ENCODE measurements at regions not wholly inside any gene's neighbourhood (a gene's known extent, or its start where the extent isn't known, plus 50 kb on each side); places are given as distances from the start of the nearest gene placed in this dataset.

- no peak overlapping the region for H3K27ac ChIP-seq
- H3K4me1 ChIP-seq (ENCODE audit: control insufficient read depth in 1 of 2, insufficient read depth in 1 of 2, low read depth in 1 of 2, low read length in 1 of 2), result no peaks in the 10 kb centered on the region
- no peaks in the 10 kb centered on the region for H3K36me3 ChIP-seq
- peaks cover 8% of the 10 kb centered on the region for H3K9me3 ChIP-seq
- H3K4me3 ChIP-seq (ENCODE audit: low read depth in 1 of 2, low read length in 1 of 2), result no peak overlapping the region
- H3K27me3 ChIP-seq, result peaks cover 7% of the 10 kb centered on the region
- TF ChIP-seq, protein P1, sequence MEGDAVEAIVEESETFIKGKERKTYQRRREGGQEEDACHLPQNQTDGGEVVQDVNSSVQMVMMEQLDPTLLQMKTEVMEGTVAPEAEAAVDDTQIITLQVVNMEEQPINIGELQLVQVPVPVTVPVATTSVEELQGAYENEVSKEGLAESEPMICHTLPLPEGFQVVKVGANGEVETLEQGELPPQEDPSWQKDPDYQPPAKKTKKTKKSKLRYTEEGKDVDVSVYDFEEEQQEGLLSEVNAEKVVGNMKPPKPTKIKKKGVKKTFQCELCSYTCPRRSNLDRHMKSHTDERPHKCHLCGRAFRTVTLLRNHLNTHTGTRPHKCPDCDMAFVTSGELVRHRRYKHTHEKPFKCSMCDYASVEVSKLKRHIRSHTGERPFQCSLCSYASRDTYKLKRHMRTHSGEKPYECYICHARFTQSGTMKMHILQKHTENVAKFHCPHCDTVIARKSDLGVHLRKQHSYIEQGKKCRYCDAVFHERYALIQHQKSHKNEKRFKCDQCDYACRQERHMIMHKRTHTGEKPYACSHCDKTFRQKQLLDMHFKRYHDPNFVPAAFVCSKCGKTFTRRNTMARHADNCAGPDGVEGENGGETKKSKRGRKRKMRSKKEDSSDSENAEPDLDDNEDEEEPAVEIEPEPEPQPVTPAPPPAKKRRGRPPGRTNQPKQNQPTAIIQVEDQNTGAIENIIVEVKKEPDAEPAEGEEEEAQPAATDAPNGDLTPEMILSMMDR (IDR thresholded peaks at IDR 0.05), result no peak
These were observed 293.5 kb downstream of the PTPRU start for GRCh38 chr1:29529677-29530278.

- H3K4me1 ChIP-seq (ENCODE audit: control insufficient read depth in 1 of 2, insufficient read depth in 1 of 2, low read depth in 1 of 2, low read length in 1 of 2), result no peaks in the 10 kb centered on the region
- H3K27ac ChIP-seq, result no peak overlapping the region
- peaks cover 8% of the 10 kb centered on the region for H3K9me3 ChIP-seq
- peaks cover 14% of the 10 kb centered on the region for H3K27me3 ChIP-seq
- H3K4me3 ChIP-seq (ENCODE audit: low read depth in 1 of 2, low read length in 1 of 2), result no peak overlapping the region
- no peaks in the 10 kb centered on the region for H3K36me3 ChIP-seq
- TF ChIP-seq, protein P1 (IDR thresholded peaks at IDR 0.05), result no peak
These were observed 291.1 kb downstream of the PTPRU start for GRCh38 chr1:29527314-29528004.

- peaks cover 8% of the 10 kb centered on the region for H3K9me3 ChIP-seq
- no peaks in the 10 kb centered on the region for H3K4me1 ChIP-seq (ENCODE audit: control insufficient read depth in 1 of 2, insufficient read depth in 1 of 2, low read depth in 1 of 2, low read length in 1 of 2)
- no peak overlapping the region for H3K4me3 ChIP-seq (ENCODE audit: low read depth in 1 of 2, low read length in 1 of 2)
- H3K27ac ChIP-seq, result no peak overlapping the region
- peaks cover 14% of the 10 kb centered on the region for H3K27me3 ChIP-seq
- TF ChIP-seq, protein P1 (IDR thresholded peaks at IDR 0.05), result no peak
- H3K36me3 ChIP-seq, result no peaks in the 10 kb centered on the region
These were observed 289.6 kb downstream of the PTPRU start for GRCh38 chr1:29525941-29526340.

- H3K9me3 ChIP-seq, result peaks cover 7% of the 10 kb centered on the region
- H3K4me1 ChIP-seq (ENCODE audit: control insufficient read depth in 1 of 2, insufficient read depth in 1 of 2, low read depth in 1 of 2, low read length in 1 of 2), result no peaks in the 10 kb centered on the region
- peaks cover 14% of the 10 kb centered on the region for H3K27me3 ChIP-seq
- H3K36me3 ChIP-seq, result no peaks in the 10 kb centered on the region
- no peak overlapping the region for H3K4me3 ChIP-seq (ENCODE audit: low read depth in 1 of 2, low read length in 1 of 2)
- TF ChIP-seq, protein P1 (IDR thresholded peaks at IDR 0.05), result no peak
- no peak overlapping the region for H3K27ac ChIP-seq
These were observed 288.2 kb downstream of the PTPRU start for GRCh38 chr1:29524285-29525065.

DNA sequence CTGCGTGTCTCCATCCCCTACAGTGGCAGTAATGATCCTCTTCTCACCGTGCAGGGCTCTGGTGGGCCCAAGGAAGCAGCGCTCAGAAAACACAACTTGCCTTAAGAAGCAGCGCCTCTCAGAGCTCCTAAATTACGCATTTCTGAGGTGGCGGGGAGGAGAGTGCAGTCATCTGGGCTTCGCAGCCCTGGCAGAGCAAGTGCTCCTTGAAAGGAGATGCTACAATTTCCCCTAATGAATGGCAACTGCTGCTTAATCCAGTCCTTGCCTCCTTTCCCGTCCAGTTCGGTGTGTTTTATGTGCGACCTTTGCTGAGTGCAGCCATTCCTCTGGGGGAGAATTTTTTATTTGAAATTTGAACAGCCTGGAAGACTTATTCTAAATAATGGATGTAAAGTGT lies 287.3 kb downstream of the PTPRU start:
- H3K4me3 ChIP-seq (ENCODE audit: low read depth in 1 of 2, low read length in 1 of 2), result no peak overlapping the region
- TF ChIP-seq, protein P1 (IDR thresholded peaks at IDR 0.05), result no peak
- H3K27ac ChIP-seq, result no peak overlapping the region
- H3K27me3 ChIP-seq, result peaks cover 14% of the 10 kb centered on the region
- no peaks in the 10 kb centered on the region for H3K9me3 ChIP-seq
- H3K36me3 ChIP-seq, result no peaks in the 10 kb centered on the region
- H3K4me1 ChIP-seq (ENCODE audit: control insufficient read depth in 1 of 2, insufficient read depth in 1 of 2, low read depth in 1 of 2, low read length in 1 of 2), result no peaks in the 10 kb centered on the region
